HT1080 (cell line): ENCODE measurements at regions not wholly inside any gene's neighbourhood (a gene's known extent, or its start where the extent isn't known, plus 50 kb on each side); places are given as distances from the start of the nearest gene placed in this dataset.
"Not testable (repeated sequence)": the region's sequence is repeated elsewhere in the genome, so short reads cannot be mapped to it uniquely, and the experiment has no call there.

Experiments used
- DNase-seq: peaks from one replicate; pipeline ENCODE4 v3.0.0-alpha.2; 2015; ENCODE audit warnings: low read depth

- no peak for DNase-seq
Observed at GRCh38 chr16:87014112-87014511, 303.1 kb downstream of the C16orf95 start.

GRCh38 chr16:87015021-87015420, 302.2 kb downstream of the C16orf95 start:
- no peak for DNase-seq

GRCh38 chr16:87016046-87017035, 300.9 kb downstream of the C16orf95 start:
- DNase-seq = no peak

GRCh38 chr16:87017371-87018012, 299.7 kb downstream of the C16orf95 start:
- DNase-seq = peak; percentile 93

DNA sequence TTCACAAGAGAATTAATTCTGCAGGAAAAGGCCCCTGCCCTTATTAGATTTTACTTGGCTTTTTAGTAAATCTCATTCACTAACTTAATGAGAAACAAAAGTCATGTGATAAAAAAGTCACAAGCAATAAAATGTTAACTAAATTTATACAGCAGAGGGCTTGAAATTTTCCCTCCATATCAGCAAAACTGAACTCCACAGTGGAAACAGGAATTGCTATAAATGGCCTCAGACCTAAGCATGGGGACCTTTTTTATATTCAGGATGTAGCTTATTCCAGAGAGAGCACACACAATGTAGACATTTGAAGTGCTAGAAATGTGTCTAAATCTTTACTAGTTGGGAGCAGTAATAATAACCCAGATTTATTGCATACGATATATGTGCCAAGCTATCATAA, 291.5 kb downstream of the C16orf95 start:
- DNase-seq = no peak

DNA sequence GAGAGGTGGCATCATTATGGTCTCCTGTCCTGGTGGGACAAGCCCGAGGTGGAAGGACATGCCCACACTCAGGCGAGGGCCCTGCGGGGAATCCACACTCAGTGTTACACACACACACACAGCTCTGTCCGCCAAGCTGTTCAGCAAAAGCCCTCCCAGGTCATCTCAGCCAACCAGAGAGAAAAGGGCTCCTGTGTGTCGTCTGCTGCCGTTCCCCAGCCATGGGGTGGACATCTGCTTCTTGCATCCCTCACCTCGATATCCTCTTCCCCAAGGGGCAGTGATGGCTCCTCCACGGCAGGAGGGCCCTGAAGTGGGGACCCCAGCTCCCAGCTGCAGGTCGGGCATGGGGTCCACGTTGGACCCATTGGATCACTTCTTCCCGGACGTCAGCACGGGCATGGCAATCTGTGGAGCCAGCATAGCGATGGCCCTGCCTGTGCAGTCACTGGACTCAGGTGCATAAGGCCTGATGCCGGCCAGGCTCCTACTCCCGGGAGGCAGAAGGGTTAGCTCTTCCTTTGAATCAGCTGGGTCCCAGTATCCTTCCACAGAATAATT, 290.1 kb downstream of the C16orf95 start:
- no peak for DNase-seq

GRCh38 chr16:87028481-87029320, 288.5 kb downstream of the C16orf95 start:
- DNase-seq = no peak

DNA sequence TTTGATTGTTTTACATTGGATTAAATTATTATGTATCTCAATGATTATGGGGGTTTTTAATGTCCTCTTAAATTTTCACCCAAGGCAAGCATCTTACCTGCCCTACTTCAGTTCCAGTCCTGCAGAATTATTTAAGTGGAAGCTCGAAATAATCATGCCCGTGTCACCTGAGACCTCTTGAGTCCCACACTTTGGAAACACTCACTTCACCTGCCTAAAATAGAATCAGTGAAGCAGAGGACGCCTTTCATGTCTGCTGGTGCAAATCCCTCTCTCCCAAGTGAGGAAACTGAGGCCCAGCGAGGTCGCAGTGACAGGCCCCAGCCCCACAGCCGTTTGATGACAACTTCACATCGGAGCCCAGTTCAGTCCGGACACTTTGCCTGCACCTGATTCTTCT, 284.6 kb downstream of the C16orf95 start:
- no peak for DNase-seq

DNA sequence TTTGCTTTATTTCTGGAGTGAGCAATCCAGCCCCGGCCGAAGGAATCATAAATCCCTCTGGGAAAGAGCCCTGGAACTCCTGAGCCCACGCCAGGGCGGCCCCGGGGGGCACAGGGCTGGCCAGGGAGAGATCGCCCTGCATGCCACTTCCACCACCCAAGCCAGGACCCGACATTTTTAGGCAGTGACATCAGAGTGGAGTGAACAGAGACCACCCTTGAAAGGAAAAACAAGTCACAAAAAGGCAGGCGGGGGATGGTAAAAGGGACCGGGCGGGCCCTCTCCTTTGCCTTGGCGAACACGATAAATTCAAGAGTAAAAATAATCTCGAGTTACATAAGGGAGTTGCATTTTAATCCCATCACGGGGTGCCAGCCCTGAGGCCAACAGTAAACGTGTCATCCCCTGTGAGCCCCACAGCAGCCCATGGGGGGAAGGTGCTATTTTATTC, 284.1 kb downstream of the C16orf95 start:
- no peak for DNase-seq

DNA sequence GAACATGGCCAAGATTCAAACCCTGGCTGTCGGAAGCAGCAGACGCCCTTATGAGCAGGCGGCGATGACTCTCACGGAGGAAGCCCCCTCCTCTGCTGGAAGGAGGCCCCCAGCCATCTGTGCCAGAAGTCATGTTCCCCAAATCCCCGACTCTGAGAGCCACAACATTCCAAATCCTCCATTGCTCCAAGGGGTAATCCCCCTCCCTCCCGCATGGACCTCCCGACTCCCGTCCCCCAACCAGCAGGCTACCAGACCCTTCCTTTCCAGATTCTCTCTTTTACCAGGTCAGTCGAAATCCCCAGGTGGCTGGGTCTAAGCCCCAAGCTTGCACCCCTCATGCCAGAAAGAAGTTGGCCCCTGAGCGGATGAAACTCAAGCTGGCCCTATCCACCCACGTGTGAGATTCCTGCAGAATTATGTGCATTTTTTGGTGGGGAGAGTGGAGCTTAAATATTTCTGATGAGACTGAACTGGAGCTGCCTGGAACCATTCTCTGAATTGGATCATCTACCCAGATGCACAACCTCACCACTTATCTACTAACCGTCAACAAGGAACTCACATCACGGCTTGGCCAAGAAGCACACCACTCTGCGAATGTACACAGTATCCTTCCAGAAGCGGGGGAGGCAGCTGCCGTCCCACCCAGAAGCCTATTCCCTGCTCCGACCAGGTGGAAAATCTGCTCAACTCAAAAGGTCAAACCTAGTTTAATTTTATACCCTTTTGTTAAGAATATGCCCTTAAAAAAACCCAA, 283.5 kb downstream of the C16orf95 start:
- DNase-seq = no peak

GRCh38 chr16:87034317-87034716, 282.9 kb downstream of the C16orf95 start:
- DNase-seq = no peak

DNA sequence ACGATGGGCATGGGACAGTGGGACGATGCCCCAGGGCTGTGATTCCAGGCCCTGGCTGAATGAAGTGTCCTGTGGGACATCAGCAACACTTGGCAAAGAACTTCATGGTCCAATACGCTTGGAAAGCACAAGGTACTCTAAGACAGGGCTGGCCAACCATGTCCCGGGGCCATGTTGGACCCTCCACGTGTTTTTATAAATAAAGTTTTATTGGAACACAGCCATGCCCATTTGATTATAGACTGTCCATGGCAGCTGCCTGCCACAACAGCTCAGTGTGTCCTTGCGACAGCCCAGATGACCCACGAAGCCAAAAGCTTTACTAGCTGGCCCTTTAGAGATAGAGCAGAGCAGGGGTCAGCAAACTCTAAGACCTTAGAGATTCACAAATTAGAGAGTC, 282.1 kb downstream of the C16orf95 start:
- no peak for DNase-seq

GRCh38 chr16:87037012-87037411, 280.2 kb downstream of the C16orf95 start:
- no peak for DNase-seq

GRCh38 chr16:87038528-87038927, 278.7 kb downstream of the C16orf95 start:
- not testable (repeated sequence) for DNase-seq

DNA sequence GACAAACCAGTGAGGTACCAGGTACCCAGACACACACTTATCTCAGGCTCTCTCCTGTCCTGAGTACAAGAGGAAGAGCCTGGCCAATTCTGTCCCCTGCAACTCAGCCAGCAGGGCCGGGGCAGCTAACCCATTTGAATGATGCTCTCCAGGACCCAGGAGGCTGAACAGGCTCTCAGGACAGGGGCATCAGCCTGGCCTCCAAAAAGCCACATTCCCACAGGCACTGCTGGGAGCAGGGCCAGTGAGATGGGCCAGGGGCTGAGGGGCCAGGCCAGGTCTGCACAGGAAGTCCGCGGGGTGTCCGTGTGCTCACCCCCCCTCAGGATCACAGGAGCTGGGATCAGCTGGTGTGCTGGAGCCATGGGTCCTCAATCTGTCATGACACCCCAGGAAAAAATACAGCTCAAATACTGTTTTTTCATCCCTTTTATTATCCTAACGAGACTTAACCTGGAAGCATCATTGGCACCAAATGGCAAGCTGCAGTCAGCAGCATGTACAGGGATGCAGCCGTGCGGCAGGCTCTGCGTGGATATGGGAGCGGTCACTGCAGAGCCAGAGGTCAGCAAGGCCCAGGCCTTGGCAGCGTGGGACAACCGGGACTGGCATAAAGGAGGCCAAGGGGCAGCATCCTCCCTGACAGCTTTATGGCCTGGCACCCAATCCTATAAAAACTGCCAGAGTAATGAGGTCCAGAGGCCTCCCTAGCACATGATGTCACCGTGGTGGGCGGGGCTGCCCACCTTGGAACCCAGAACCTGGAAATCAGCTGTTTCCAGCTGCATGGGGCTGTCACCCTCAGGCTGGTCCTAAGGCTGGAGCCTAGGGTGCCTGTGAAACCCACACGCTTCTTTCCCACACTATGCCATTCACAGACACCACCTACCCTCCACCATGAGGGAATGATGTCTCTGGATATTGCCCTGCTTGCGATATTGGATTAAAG, 276.7 kb downstream of the C16orf95 start:
- no peak for DNase-seq

DNA sequence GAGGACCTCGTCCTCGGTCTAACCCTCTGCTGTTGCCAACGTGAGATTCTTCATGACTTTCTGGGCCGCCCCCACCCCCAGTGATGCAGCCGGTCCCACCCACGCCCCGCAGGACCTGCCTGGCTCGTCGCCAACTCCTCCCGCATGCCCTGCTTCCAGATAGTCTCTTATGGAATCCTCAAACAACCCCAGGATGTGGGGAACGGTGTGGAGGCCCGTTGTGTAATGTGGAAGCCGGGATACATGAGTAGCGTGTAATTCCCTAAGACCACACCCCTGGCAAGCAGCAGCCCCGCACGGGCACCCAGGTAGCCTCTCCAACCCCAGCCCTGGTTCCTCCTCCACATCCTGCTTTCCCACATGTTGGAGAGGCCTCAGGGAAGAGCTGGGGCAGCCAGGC, 275.9 kb downstream of the C16orf95 start:
- DNase-seq = no peak

GRCh38 chr16:87042551-87043230, 274.5 kb downstream of the C16orf95 start:
- DNase-seq = no peak

DNA sequence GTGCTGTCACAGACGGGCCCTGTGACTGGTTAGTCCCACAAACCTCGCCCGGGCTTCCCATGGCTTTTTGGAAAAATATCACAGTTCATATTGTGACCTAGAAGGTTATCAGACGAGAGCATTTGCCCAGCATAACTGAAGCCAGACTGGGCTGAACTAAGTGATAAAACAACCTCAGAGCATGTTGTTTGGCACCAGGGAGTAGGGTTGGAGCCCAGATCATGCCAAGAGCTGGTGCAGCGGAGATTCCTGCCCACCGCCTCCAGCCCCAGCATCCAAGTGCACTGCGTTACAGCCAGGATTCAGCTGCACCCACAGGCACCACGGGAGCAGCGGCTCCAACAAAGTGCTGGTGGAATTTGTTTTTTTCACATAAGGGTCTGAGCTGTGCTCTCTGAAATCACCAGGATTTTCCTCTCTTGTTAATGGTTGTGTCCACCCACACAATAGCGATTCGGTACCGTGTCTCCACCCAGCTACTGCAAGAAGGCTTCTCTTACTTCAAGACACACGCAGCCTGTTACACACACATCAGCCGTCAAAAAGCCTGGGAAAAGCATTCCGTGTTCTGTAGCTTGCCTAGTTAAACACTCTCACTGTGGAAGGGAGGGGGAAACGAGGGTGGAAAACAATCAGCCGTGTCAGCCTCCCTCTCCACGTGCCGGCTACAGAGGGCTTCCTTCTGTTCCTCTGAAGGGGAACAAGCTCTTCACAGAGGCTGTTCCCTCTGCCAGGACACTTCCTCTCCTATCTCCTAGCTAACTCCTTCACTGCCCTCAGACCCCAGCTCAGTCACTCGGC, 273.8 kb downstream of the C16orf95 start:
- DNase-seq = no peak
